EL (cell line): ENCODE measurements at regions not wholly inside any gene's neighbourhood (a gene's known extent, or its start where the extent isn't known, plus 50 kb on each side); places are given as distances from the start of the nearest gene placed in this dataset.
A peak's percentile ranks its signal among the peaks of the same experiment; 100 is the strongest.
"Not testable (repeated sequence)": the region's sequence is repeated elsewhere in the genome, so short reads cannot be mapped to it uniquely, and the experiment has no call there.

Experiments
- DNase-seq: peaks from one replicate; pipeline ENCODE4 v3.0.0-alpha.2; 2016

- peak; percentile 41 for DNase-seq
Measured at GRCh38 chr1:208475951-208476845, 232.0 kb upstream of the PLXNA2 start.

DNA sequence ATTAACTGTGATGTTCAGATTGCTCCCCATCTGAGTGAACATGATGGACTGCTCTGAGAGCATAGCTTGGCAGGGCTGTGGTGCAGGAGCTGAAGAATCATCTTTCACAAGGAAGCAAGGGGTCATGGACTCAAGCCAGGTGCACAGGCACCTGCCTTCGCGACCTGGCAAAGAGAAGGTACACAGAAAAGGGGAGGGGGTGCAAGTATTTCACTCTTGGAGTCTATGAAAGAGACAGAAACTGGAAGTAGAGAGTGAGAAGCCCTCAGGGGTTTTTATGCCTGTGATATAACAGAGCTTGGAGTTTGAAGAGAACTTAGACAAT is 232.6 kb upstream of the PLXNA2 start:
- no peak for DNase-seq

- DNase-seq: no peak
Measured at GRCh38 chr1:208479435-208479834, 235.3 kb upstream of the PLXNA2 start.

GRCh38 chr1:208485512-208485911 is 241.3 kb upstream of the PLXNA2 start:
- DNase-seq: no peak

DNA sequence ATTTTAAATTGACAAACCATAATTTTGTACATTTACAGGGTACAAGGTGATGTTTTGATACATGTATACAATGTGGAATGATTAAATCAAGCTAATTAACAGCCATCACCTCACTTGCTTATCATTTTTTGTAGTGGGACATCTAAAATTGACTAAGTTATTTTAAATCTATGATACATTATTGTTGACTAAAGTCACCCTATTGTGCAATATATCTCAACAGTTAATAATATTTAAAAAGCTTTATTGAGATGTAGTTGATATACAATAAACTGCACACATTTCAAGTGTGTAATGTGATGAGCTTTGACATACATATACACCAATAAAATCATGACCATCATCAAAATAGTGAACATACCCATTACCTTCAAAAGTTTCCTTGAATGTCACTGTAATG is 242.5 kb upstream of the PLXNA2 start:
- no peak for DNase-seq

- DNase-seq: not testable (repeated sequence)
Measured at GRCh38 chr1:208488432-208488831, 244.2 kb upstream of the PLXNA2 start.

DNA sequence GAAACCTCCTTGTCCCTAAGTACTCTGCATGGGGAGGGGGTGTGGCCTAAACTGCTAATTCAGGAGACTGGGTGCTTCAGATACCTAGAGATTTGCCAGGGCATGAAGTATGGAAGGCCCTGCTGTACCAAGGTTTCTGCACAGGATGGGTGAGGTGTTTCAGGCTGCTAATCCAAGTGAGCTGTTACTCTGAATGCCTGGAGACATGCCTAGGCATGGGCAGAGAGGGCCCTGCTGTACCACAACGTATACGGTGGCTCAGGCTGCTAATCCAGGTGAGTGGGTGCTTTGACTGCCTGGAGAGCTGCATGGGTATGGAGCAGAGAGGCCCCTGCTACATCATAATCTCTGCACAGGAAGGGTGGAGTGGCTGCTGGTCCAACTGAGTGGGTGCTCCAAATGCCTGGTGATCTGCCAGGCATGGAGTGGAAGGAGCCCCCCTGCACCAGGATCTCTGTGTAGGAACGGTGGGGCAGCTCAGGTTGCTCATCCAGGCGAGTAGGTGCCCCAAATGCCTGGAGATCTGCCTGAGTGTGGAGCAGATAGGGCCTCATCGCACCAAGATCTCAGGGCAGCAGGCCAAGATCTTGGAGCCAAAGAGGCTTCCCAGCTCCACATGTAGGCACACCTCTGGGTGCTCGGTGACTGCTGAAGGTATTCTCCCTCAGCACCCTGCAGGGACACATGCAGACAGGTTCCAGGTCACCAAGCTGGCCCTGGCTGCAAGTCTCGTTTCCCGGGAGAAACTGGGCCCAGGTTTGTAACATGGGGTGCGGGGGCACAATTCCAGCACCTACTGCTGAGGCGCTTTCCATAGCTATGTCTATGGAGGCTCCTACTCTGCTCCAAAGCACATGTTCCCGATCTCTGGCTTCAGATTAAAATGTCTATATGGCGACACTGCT is 252.5 kb upstream of the PLXNA2 start:
- DNase-seq: no peak

DNA sequence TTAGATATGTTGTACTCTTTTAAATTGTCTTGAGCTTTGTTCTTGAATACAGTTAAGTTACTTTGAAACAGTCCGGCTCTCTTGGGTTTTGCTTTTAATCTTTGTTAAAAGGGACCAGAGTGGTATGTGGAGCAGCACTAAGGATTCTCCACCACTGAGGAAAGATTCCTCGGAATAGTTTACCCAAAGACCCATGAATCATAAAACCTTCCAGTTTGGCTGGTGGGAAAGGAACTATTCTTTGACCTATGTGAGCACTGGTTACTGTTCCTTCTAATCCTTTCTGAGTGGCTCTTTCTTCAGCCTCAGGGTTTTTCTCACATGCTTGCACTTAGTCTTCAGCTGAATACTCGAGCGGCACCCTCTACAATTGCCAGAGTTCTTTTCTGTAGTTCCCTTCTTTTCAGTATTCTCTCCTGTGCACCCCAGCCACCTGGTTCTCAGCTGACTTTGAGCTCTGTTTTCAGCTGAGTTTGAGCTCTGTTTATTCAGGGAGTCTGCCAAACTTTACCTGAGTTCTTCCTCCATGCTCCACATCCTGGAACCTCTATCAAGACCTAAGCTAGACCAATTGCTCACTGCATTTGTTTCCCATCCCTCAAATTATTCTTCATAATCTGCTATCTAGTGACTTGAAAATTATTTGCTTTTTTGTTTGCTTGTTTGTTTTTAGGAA is 253.8 kb upstream of the PLXNA2 start:
- no peak for DNase-seq

DNA sequence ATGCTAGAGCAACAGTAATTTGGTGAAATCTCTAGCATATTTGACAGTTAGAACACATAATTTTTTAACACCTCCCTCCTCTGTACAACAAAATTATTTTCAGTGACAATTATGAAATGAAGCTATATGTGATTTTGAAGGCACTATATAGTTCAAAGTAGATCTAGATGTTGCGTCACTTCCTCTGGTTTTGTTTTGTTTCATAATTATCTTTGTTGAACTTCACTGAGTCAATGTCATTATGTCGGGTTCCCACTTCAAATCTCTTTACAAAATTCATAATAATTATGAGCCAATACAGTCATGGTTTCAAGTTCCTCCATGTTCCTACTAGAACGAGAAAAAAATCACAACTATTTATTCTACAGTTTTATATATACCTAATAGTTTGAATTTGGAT is 254.8 kb upstream of the PLXNA2 start:
- DNase-seq: no peak

- no peak for DNase-seq
Measured at GRCh38 chr1:208499601-208500000, 255.4 kb upstream of the PLXNA2 start.

DNA sequence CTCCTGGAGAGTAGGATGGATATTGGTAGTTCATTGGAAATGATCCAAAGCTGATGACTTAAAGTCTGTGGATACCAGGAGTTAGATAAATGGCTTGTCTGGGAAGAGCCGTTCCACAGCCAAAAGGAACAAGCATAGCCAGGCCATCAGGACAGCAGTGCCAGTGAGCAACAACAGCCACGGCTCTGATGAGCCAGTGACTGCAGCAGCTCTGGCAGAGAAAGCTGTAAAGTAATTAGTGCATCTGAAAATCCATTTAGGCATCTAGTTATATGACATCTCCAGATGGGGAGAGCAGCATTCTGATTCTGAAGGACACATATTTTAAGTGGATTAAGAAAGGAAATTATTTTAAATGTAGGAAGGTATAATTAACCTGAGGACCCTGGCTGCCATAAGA is 256.2 kb upstream of the PLXNA2 start:
- no peak for DNase-seq

DNA sequence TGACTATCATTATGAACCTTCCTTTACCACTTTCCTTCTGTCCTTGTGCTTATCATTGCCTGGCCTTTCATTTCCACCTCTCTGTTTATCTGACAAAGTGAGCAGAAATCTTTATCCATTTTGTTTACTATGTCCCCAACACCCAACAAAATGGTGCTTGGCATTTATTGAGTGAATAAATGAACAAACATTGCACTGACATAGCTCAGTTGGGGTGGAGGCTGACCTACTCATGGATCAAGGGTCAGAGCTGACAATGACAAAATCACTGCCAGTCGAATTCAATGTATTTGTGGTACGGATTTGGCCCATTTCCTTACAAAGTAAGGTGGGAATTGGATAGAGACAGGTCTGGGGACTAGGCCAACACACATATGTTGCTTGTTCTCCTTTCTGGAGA is 257.4 kb upstream of the PLXNA2 start:
- no peak for DNase-seq

DNA sequence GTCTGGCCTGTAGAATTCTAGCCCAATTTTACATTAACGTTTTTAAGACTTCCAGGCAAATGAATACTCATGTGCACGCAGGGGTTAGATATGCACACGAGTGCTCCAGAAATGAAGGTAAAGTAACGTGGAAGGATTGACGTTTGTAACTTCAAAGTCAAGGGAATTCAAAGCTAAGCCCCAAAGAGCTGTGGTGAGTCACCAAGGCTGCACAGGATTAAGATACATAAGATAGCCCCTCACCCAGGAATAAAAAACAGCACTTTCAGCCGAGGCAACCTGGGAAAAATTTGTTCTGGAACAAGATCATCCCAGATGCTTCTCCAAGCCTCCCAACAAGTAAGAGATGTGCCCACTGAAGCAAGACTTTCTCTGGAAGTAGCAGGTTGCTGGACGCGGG is 259.6 kb upstream of the PLXNA2 start:
- no peak for DNase-seq

DNA sequence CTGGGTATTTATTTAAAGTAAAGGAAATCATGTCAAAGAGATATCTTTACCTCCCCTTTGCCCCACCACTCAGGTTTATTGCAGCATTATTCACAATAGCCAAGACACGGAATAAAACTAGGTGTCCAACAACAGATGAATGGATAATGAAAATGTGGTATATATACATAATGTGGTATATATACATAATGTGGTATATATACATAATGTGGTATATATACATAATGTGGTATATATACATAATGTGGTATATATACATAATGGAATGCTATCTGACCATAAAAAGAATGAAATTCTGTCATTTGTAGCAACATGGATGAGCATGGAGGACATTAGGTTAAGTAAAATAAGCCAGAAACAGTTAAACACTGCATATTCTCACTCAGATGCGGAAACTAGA is 262.6 kb upstream of the PLXNA2 start:
- no peak for DNase-seq

- DNase-seq: no peak
Measured at GRCh38 chr1:208509072-208509471, 264.9 kb upstream of the PLXNA2 start.

DNA sequence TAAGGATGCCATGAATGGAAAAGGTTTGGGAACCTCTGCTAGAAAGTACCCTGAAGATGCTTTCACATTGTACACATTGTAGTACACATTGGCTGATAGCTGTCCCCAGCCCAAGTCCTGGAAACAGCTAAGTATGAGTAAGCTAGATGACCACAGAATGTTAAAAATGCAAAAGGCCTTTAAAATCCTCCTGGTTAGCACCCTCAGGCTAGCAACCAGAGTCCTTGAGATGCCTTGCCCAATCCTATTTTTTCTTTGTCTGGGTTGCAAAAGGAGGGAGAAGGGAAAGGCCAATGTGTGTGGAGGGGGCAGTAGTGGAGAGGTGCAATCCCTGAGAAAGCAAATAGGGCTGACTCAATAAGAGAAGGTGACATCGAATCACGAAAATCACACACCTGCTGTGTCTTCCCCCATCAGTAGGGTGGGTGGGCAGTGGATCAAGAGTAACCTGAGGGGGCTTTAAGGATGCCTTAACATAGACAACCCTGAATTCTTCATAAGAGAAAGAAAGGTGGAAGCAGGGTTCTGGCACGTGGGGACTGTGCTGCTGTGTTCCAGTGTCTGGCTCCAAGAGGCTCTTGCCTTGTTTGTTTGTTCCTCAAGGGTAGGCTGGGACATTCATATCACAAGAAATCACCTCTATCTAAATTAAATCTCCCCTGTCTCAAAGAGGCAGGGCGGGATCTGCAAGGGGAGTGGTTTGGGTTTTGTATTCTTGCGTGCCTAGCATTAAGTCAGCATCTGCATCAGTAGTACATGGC is 266.2 kb upstream of the PLXNA2 start:
- peak; percentile 94 for DNase-seq

DNA sequence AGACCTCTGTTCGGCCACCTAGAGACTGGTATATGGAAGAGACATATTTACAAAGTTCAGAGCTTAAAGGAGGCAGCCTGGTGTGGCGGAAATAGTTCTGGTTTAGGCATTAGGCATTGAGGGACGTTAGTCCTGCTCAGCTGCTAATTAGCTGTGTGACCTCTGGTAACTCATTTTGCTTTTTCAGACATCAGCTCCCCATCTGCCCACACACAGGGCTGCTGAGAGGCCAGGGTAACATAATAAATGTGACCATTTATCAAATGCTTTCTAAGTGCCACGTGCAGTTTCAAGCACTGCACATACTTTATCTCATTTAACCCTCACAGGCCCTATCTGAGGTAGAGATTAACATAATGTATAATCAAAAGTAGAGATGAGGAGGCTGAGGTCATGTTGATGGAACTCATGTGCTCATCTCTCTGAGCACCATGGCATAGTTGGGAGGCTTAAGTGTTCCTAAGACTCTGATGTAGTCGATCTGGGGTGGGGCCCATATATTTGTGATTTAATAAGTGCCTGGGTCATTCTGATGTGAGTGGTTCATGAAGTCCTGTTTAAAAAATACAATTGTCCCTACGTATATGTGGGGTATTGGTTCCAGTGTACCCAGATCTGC is 267.2 kb upstream of the PLXNA2 start:
- peak; percentile 21 for DNase-seq

DNA sequence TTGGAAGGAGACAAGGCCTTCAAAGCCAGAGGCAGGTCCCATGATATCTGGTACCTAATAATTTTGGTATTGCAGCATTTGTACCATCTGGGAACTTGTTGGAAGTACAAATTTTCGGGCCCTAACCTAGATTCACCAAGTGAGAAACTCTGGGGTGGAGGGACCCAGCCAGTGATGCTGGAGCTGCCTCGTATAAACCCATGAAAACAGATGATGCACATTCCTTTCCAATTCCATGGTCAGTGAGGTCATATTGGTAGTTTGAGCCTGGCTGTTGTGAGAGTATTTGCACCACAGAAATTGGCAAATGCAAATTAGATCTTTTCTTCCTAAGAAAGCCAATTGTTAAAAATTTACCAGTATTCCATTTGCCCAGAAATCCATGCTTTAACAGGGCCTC is 269.6 kb upstream of the PLXNA2 start:
- DNase-seq: peak; percentile 57

GRCh38 chr1:208515129-208515528 is 270.9 kb upstream of the PLXNA2 start:
- DNase-seq: no peak

- DNase-seq: no peak
Measured at GRCh38 chr1:208516780-208517179, 272.6 kb upstream of the PLXNA2 start.

DNA sequence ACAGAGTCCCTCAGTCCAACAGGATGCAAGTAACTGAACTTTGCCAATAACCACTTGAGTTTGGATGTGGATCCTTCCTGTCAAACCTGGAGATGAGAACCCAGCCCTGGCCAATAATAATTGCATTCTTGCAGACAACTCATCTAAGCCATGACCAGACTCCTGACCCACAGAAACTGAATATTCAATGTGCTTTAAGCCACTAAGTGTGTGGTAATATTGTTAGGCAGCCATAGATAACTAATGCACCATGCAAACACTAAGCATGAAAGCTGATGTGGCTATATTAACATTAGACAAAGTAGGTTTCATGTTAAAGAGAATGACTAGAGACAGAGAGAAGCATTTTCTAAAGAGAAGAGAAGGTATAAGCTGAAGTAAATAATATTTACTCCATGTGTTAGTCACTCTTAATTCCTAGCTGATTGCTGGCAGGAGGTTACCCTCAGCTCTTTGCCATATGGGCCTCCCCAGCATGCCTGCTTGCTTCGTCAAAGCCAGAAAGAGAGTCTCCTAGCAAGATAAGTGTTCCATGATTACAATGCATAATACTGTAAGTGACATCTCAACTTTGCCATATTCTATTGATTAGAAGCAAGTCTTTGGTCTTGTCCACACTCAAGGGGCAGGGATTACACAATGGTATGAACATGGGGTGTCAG is 276.4 kb upstream of the PLXNA2 start:
- peak; percentile 31 for DNase-seq

DNA sequence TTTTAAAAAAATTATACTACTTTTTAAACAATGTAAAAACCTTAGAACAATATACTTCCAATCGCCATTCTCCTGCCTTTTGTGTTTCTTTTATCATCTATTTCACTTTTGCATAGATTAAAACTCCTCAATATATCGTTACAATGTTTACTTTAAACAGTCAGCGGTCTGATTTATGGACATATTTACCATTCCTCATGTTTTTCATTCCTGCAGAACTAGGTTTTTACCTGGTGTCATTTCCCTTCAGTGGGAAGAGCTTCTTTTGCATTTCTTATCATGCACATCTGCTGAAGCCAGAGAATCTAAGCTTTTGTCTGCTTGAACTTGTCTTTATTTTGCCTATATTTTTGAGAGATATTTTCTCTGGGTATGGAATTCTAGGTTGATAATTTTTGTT is 277.4 kb upstream of the PLXNA2 start:
- DNase-seq: no peak
